ENCODE measurements at regions not wholly inside any gene's neighbourhood (a gene's known extent, or its start where the extent isn't known, plus 50 kb on each side); places are given as distances from the start of the nearest gene placed in this dataset.

DNA sequence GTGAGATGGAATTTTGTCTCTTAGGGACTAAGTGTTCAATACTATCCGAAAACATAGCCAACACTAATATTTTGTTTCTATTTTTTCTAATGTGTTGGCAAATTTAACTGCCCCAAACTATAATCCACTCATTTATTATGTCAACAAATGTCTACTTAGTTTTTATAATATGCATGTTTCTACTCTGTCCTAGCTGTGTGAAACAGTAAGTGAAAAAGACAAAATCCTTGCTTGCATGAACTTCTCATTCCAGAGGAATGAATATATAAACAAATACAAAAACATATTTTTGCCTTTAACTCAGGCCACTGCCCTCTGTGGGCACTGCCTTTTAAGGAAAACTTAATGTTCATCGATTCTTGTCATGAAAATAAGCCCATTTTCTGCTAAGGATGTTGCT, 1275.4 kb upstream of the CDH18 start:
- DNase-seq (ENCODE audit: insufficient read length, low spot score) (no peak), FAIRE-seq (no peak)
- TF ChIP-seq SPI1 (IDR thresholded peaks at IDR 0.05; ENCODE audit: low read depth, low read length) (no peak), TAF1 (IDR thresholded peaks at IDR 0.05; ENCODE audit: low read depth, low read length) (no peak), POLR2A (IDR thresholded peaks at IDR 0.05; ENCODE audit: low read depth, low read length) (no peak), POU2F2 (IDR thresholded peaks at IDR 0.05; ENCODE audit: low read depth, low read length) (no peak), POLR2AphosphoS5 (IDR thresholded peaks at IDR 0.05; ENCODE audit: low read depth, low read length) (no peak), PAX5 (IDR thresholded peaks at IDR 0.05; ENCODE audit: insufficient read depth, low read length, severe bottlenecking) (no peak)

DNA sequence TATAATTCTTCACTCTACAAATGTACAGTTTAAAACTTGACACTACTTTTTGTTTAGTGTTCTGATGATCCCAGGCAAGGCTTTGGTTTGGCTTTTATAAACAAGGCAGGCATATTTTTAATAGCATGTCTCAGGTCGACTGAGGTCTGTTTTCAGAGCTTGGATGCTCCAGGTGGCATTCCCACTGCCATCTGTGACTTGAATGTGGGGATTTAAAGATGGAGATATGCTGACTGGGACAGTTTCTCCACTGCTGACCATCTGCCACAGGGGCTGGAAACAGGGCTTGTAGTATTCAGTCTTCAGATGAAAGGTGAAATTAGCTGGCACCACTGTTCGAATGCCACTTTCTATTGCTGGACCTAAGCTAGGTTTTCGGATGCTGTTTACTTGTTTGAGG, 1266.2 kb upstream of the CDH18 start:
- no peak for DNase-seq (ENCODE audit: insufficient read length, low spot score)
- TF ChIP-seq POLR2A (IDR thresholded peaks at IDR 0.05; ENCODE audit: low read depth, low read length) (no peak), SPI1 (IDR thresholded peaks at IDR 0.05; ENCODE audit: low read depth, low read length) (no peak), POLR2AphosphoS5 (IDR thresholded peaks at IDR 0.05; ENCODE audit: low read depth, low read length) (no peak), PAX5 (IDR thresholded peaks at IDR 0.05; ENCODE audit: insufficient read depth, low read length, severe bottlenecking) (no peak), POU2F2 (IDR thresholded peaks at IDR 0.05; ENCODE audit: low read depth, low read length) (no peak), TAF1 (IDR thresholded peaks at IDR 0.05; ENCODE audit: low read depth, low read length) (no peak)
- FAIRE-seq, result no peak

DNA sequence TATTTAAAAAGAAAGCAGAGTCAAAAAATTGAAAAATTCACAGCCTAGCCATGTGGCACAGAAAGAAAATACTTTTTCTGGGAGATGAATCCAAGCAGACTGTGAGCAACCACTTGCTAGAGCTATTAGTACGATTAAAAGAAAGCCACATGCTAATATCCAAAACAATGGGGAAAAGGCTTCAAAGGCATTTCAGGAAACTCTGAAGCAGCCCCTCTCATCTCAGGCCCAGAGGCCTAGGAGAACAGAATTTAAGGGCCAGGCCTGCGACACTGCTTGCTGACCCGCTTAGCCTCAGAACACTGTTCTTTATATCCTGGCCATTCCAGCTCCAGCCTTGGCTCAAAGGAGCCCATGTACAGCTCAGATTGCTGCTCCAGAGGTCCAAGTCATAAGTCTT, 1257.0 kb upstream of the CDH18 start:
- FAIRE-seq (no peak), DNase-seq (ENCODE audit: insufficient read length, low spot score) (no peak)
- TF ChIP-seq PAX5 (IDR thresholded peaks at IDR 0.05; ENCODE audit: insufficient read depth, low read length, severe bottlenecking) (no peak), POLR2AphosphoS5 (IDR thresholded peaks at IDR 0.05; ENCODE audit: low read depth, low read length) (no peak), POLR2A (IDR thresholded peaks at IDR 0.05; ENCODE audit: low read depth, low read length) (no peak), POU2F2 (IDR thresholded peaks at IDR 0.05; ENCODE audit: low read depth, low read length) (no peak)

GRCh38 chr5:21238786-21239185, 1250.8 kb upstream of the CDH18 start:
- DNase-seq (ENCODE audit: insufficient read length, low spot score) (no peak), FAIRE-seq (no peak)
- TF ChIP-seq TAF1 (IDR thresholded peaks at IDR 0.05; ENCODE audit: low read depth, low read length) (no peak), POLR2A (IDR thresholded peaks at IDR 0.05; ENCODE audit: low read depth, low read length) (no peak), SPI1 (IDR thresholded peaks at IDR 0.05; ENCODE audit: low read depth, low read length) (no peak), POU2F2 (IDR thresholded peaks at IDR 0.05; ENCODE audit: low read depth, low read length) (no peak), PAX5 (IDR thresholded peaks at IDR 0.05; ENCODE audit: insufficient read depth, low read length, severe bottlenecking) (no peak), POLR2AphosphoS5 (IDR thresholded peaks at IDR 0.05; ENCODE audit: low read depth, low read length) (no peak)

- no peak for TF ChIP-seq TAF1 (IDR thresholded peaks at IDR 0.05; ENCODE audit: low read depth, low read length)
- no peak for TF ChIP-seq POLR2AphosphoS5 (IDR thresholded peaks at IDR 0.05; ENCODE audit: low read depth, low read length)
- no peak for TF ChIP-seq POU2F2 (IDR thresholded peaks at IDR 0.05; ENCODE audit: low read depth, low read length)
- no peak for TF ChIP-seq POLR2A (IDR thresholded peaks at IDR 0.05; ENCODE audit: low read depth, low read length)
- no peak for TF ChIP-seq PAX5 (IDR thresholded peaks at IDR 0.05; ENCODE audit: insufficient read depth, low read length, severe bottlenecking)
- TF ChIP-seq SPI1 (IDR thresholded peaks at IDR 0.05; ENCODE audit: low read depth, low read length), result no peak
- FAIRE-seq (no peak), DNase-seq (ENCODE audit: insufficient read length, low spot score) (no peak)
Measured at GRCh38 chr5:21237461-21237860, 1249.5 kb upstream of the CDH18 start.

GRCh38 chr5:21236971-21237427, 1249.0 kb upstream of the CDH18 start:
- FAIRE-seq (no peak), DNase-seq (ENCODE audit: insufficient read length, low spot score) (no peak)
- TF ChIP-seq POLR2A (IDR thresholded peaks at IDR 0.05; ENCODE audit: low read depth, low read length) (no peak), POU2F2 (IDR thresholded peaks at IDR 0.05; ENCODE audit: low read depth, low read length) (no peak), TAF1 (IDR thresholded peaks at IDR 0.05; ENCODE audit: low read depth, low read length) (no peak), SPI1 (IDR thresholded peaks at IDR 0.05; ENCODE audit: low read depth, low read length) (no peak), POLR2AphosphoS5 (IDR thresholded peaks at IDR 0.05; ENCODE audit: low read depth, low read length) (no peak), PAX5 (IDR thresholded peaks at IDR 0.05; ENCODE audit: insufficient read depth, low read length, severe bottlenecking) (no peak)

DNA sequence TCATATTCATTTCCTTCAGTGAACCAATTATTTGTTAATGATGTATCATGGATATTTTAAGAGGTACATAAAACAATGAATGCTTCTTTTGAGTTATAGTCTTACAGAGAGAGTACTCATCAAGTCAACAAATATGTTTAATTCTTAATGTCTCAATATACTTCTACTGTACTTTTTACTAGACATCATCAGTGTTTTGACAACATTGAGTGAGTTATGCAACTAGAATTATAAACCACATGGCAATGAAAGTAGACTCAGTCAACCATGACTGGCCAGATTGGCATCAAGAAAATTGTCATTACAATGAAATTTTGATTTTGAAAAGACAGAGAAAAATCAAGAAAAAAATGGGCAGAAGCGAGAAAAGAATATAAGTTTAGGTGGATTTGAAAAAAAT, 1248.1 kb upstream of the CDH18 start:
- TF ChIP-seq TAF1 (IDR thresholded peaks at IDR 0.05; ENCODE audit: low read depth, low read length), result no peak
- FAIRE-seq (no peak), DNase-seq (ENCODE audit: insufficient read length, low spot score) (no peak)

- no peak for DNase-seq (ENCODE audit: insufficient read length, low spot score)
- no peak for FAIRE-seq
- TF ChIP-seq TAF1 (IDR thresholded peaks at IDR 0.05; ENCODE audit: low read depth, low read length) (no peak), POLR2A (IDR thresholded peaks at IDR 0.05; ENCODE audit: low read depth, low read length) (no peak), PAX5 (IDR thresholded peaks at IDR 0.05; ENCODE audit: insufficient read depth, low read length, severe bottlenecking) (no peak), POLR2AphosphoS5 (IDR thresholded peaks at IDR 0.05; ENCODE audit: low read depth, low read length) (no peak), POU2F2 (IDR thresholded peaks at IDR 0.05; ENCODE audit: low read depth, low read length) (no peak), SPI1 (IDR thresholded peaks at IDR 0.05; ENCODE audit: low read depth, low read length) (no peak)
Measured at GRCh38 chr5:21225223-21226064, 1237.4 kb upstream of the CDH18 start.

GRCh38 chr5:21221616-21222015, 1233.6 kb upstream of the CDH18 start:
- TF ChIP-seq TAF1 (IDR thresholded peaks at IDR 0.05; ENCODE audit: low read depth, low read length), result no peak
- TF ChIP-seq PAX5 (IDR thresholded peaks at IDR 0.05; ENCODE audit: insufficient read depth, low read length, severe bottlenecking), result no peak
- no peak for TF ChIP-seq POU2F2 (IDR thresholded peaks at IDR 0.05; ENCODE audit: low read depth, low read length)
- TF ChIP-seq SPI1 (IDR thresholded peaks at IDR 0.05; ENCODE audit: low read depth, low read length), result no peak
- TF ChIP-seq POLR2AphosphoS5 (IDR thresholded peaks at IDR 0.05; ENCODE audit: low read depth, low read length), result no peak
- no peak for TF ChIP-seq POLR2A (IDR thresholded peaks at IDR 0.05; ENCODE audit: low read depth, low read length)
- DNase-seq (ENCODE audit: insufficient read length, low spot score) (no peak), FAIRE-seq (no peak)

GRCh38 chr5:21219966-21220365, 1232.0 kb upstream of the CDH18 start:
- TF ChIP-seq PAX5 (IDR thresholded peaks at IDR 0.05; ENCODE audit: insufficient read depth, low read length, severe bottlenecking), result no peak
- TF ChIP-seq POU2F2 (IDR thresholded peaks at IDR 0.05; ENCODE audit: low read depth, low read length), result no peak
- DNase-seq (ENCODE audit: insufficient read length, low spot score), result no peak
- no peak for FAIRE-seq

Data from GM12891 (cell line).